ENCODE measurements at regions not wholly inside any gene's neighbourhood (a gene's known extent, or its start where the extent isn't known, plus 50 kb on each side); places are given as distances from the start of the nearest gene placed in this dataset.

- H3K4me2 ChIP-seq (ENCODE audit: low read depth, low read length): no peak overlapping the region
- DNase-seq: no peak
- no peak overlapping the region for H2AFZ ChIP-seq (ENCODE audit: low read length)
- no peaks in the 10 kb centered on the region for H4K20me1 ChIP-seq (ENCODE audit: insufficient read depth, low read length)
- no peaks in the 10 kb centered on the region for H3K9me2 ChIP-seq (replicated peaks; ENCODE audit: insufficient read depth, low read length)
- no peaks in the 10 kb centered on the region for H3K9me3 ChIP-seq (replicated peaks; ENCODE audit: insufficient read depth, low read length)
- H3K36me3 ChIP-seq (replicated peaks; ENCODE audit: insufficient read depth, low read length): no peaks in the 10 kb centered on the region
- no peak overlapping the region for H3K4me3 ChIP-seq (ENCODE audit: low read length)
- no peaks in the 10 kb centered on the region for H3K27me3 ChIP-seq (replicated peaks; ENCODE audit: insufficient read depth, low read length)
- H3K27ac ChIP-seq (ENCODE audit: low read length): no peak overlapping the region
- no peak overlapping the region for H3K9ac ChIP-seq (ENCODE audit: low read length)
- TF ChIP-seq EZH2 (optimal IDR thresholded peaks at IDR 0.05; ENCODE audit: low read depth, low read length) (no peak), EZH2phosphoT487 (IDR thresholded peaks at IDR 0.05; ENCODE audit: low read length) (no peak), CTCF (IDR thresholded peaks at IDR 0.05; ENCODE audit: low read length) (no peak)
- no peaks in the 10 kb centered on the region for H3K4me1 ChIP-seq (ENCODE audit: low read length)
- no peaks in the 10 kb centered on the region for H3F3A ChIP-seq (ENCODE audit: insufficient read depth, low read length)
- no peaks in the 10 kb centered on the region for H3K79me2 ChIP-seq (ENCODE audit: low read length)
These were observed 333.8 kb downstream of the CDH26 start for GRCh38 chr20:60292001-60292520.

GRCh38 chr20:60294632-60295031, 336.4 kb downstream of the CDH26 start:
- H3K9ac ChIP-seq (ENCODE audit: low read length): no peak overlapping the region
- no peaks in the 10 kb centered on the region for H4K20me1 ChIP-seq (ENCODE audit: insufficient read depth, low read length)
- no peaks in the 10 kb centered on the region for H3K36me3 ChIP-seq (replicated peaks; ENCODE audit: insufficient read depth, low read length)
- H3K79me2 ChIP-seq (ENCODE audit: low read length): no peaks in the 10 kb centered on the region
- H3K9me3 ChIP-seq (replicated peaks; ENCODE audit: insufficient read depth, low read length): no peaks in the 10 kb centered on the region
- H3K4me1 ChIP-seq (ENCODE audit: low read length): no peaks in the 10 kb centered on the region
- DNase-seq: no peak
- H3K4me3 ChIP-seq (ENCODE audit: low read length): no peak overlapping the region
- H3K9me2 ChIP-seq (replicated peaks; ENCODE audit: insufficient read depth, low read length): no peaks in the 10 kb centered on the region
- no peak overlapping the region for H2AFZ ChIP-seq (ENCODE audit: low read length)
- H3K27me3 ChIP-seq (replicated peaks; ENCODE audit: insufficient read depth, low read length): no peaks in the 10 kb centered on the region
- no peaks in the 10 kb centered on the region for H3F3A ChIP-seq (ENCODE audit: insufficient read depth, low read length)
- H3K4me2 ChIP-seq (ENCODE audit: low read depth, low read length): no peak overlapping the region
- TF ChIP-seq EZH2 (optimal IDR thresholded peaks at IDR 0.05; ENCODE audit: low read depth, low read length) (no peak), CTCF (IDR thresholded peaks at IDR 0.05; ENCODE audit: low read length) (no peak), EZH2phosphoT487 (IDR thresholded peaks at IDR 0.05; ENCODE audit: low read length) (no peak)
- H3K27ac ChIP-seq (ENCODE audit: low read length): no peak overlapping the region

- Histone ChIP-seq H3F3A (ENCODE audit: insufficient read depth, low read length) (no peaks in the 10 kb centered on the region), H4K20me1 (ENCODE audit: insufficient read depth, low read length) (no peaks in the 10 kb centered on the region), H3K9ac (ENCODE audit: low read length) (no peak overlapping the region), H3K79me2 (ENCODE audit: low read length) (no peaks in the 10 kb centered on the region), H3K9me3 (replicated peaks; ENCODE audit: insufficient read depth, low read length) (no peaks in the 10 kb centered on the region), H3K36me3 (replicated peaks; ENCODE audit: insufficient read depth, low read length) (no peaks in the 10 kb centered on the region), H3K27me3 (replicated peaks; ENCODE audit: insufficient read depth, low read length) (no peaks in the 10 kb centered on the region), H3K9me2 (replicated peaks; ENCODE audit: insufficient read depth, low read length) (no peaks in the 10 kb centered on the region), H3K27ac (ENCODE audit: low read length) (no peak overlapping the region), H3K4me1 (ENCODE audit: low read length) (no peaks in the 10 kb centered on the region), H2AFZ (ENCODE audit: low read length) (no peak overlapping the region), H3K4me2 (ENCODE audit: low read depth, low read length) (no peak overlapping the region), H3K4me3 (ENCODE audit: low read length) (no peak overlapping the region)
- no peak for TF ChIP-seq EZH2 (optimal IDR thresholded peaks at IDR 0.05; ENCODE audit: low read depth, low read length)
- no peak for TF ChIP-seq CTCF (IDR thresholded peaks at IDR 0.05; ENCODE audit: low read length)
- TF ChIP-seq EZH2phosphoT487 (IDR thresholded peaks at IDR 0.05; ENCODE audit: low read length): no peak
- DNase-seq: no peak
These were observed 337.0 kb downstream of the CDH26 start for GRCh38 chr20:60295214-60295613.
